Activated B cell treated with CpG ODN at 0.5 μM for 24 hours (primary cell): ENCODE measurements at regions not wholly inside any gene's neighbourhood (a gene's known extent, or its start where the extent isn't known, plus 50 kb on each side); places are given as distances from the start of the nearest gene placed in this dataset.

ENCODE experiments used
- ATAC-seq: fragments of 200-7000 bp; cut with Tn5 transposase; one replicate; pipeline ENCODE4 v1.10.0; 2021; ENCODE audit warnings: low read depth, mild to moderate bottlenecking, moderate library complexity
- CTCF ChIA-PET: fragments of 350-600 bp; sonication (Branson Sonifier 250); formaldehyde crosslinking; loops from one replicate; lab custom pipeline; 2021; ENCODE audit warnings: antibody characterized with exemption; lab: Charles Lee
- POLR2A ChIA-PET: fragments of 350-600 bp; sonication (Branson Sonifier 250); formaldehyde crosslinking; loops from one replicate; lab custom pipeline; 2021; ENCODE audit warnings: antibody characterized with exemption; lab: Charles Lee
- DNase-seq: peaks from one replicate; pipeline ENCODE4 v3.0.0; 2022
- H3K27ac Mint-ChIP-seq: one replicate; pipeline ENCODE4 v1.8.0; 2020; ENCODE audit warnings: mixed read lengths
- H3K27me3 Mint-ChIP-seq: one replicate; pipeline ENCODE4 v1.8.0; 2021; ENCODE audit warnings: mixed read lengths
- H3K36me3 Mint-ChIP-seq: one replicate; pipeline ENCODE4 v1.8.0; 2021; ENCODE audit warnings: low read depth, mixed read lengths
- H3K4me1 Mint-ChIP-seq: one replicate; pipeline ENCODE4 v1.8.0; 2021; ENCODE audit warnings: mixed read lengths
- H3K4me3 Mint-ChIP-seq: one replicate; pipeline ENCODE4 v1.8.0; 2020; ENCODE audit warnings: mild to moderate bottlenecking, mixed read lengths
- H3K9me3 Mint-ChIP-seq: one replicate; pipeline ENCODE4 v1.8.0; 2020; ENCODE audit warnings: mixed read lengths
- CTCF ChIP-seq: fragments of 200-600 bp; IDR thresholded peaks from one replicate; pipeline ENCODE4 v1.8.0; 2022; ENCODE audit warnings: antibody characterized with exemption, mild to moderate bottlenecking
- intact Hi-C: fragments of 100-400 bp; cut with micrococcal nuclease; formaldehyde crosslinking; loops from one replicate; pipeline ENCODE4 v1.15.1; 2024

GRCh38 chr14:61618448-61618847 lies 76.9 kb upstream of the HIF1A start:
- no peak for TF ChIP-seq CTCF
- ChIA-PET POLR2A (no interaction called here), CTCF (no interaction called here)
- intact Hi-C loops = no loop called here
- Mint-ChIP-seq H3K9me3 (no peaks in the 10 kb centered on the region), H3K36me3 (no peaks in the 10 kb centered on the region), H3K27ac (no peak overlapping the region), H3K4me3 (no peak overlapping the region), H3K4me1 (peaks cover 6% of the 10 kb centered on the region), H3K27me3 (no peaks in the 10 kb centered on the region)
- ATAC-seq (no peak), DNase-seq (no peak)

GRCh38 chr14:61619494-61619893 lies 75.8 kb upstream of the HIF1A start:
- Mint-ChIP-seq H3K4me3 (no peak overlapping the region), H3K27me3 (no peaks in the 10 kb centered on the region), H3K27ac (no peak overlapping the region), H3K36me3 (no peaks in the 10 kb centered on the region), H3K9me3 (no peaks in the 10 kb centered on the region), H3K4me1 (peaks cover 6% of the 10 kb centered on the region)
- ChIA-PET CTCF (no interaction called here), POLR2A (no interaction called here)
- no peak for ATAC-seq
- intact Hi-C loops = no loop called here
- DNase-seq = no peak
- no peak for TF ChIP-seq CTCF

DNA sequence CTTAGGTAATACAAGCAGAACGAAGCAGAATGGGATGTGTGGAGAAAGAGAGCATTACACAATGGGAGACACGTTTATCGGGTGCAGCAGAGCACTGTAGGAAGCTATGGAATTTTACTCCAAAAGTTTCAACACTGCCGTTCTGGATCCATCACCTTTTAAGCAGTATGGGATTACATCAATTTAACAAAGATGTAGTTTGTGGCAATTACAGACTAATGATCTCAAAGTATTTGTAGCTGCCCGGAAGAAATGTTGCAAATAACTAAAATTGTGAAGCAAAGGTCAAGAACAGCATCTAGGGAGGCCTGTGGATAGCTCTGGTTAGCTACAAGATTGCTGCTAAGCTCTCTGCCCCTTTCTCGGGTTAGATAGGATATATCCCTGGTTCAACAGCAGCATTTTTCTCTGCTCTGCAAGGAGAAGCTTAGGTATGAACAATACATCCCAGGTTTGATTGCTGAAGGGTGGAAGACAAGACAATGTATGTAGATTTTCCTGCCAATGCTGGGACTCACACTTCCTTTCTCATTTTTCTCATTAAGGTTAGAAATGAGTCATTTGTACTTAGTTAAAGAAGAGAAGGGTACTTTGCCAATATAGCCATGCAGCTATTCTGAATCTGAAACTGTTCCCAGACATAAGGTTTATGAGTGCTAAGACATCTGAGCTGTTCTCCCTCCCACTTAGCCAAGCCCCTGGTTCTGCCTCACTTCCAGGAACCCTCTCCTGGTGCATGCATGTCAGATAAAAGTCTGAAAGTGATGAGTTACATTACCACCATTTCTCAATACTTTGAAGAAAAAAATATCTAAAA lies 75.0 kb upstream of the HIF1A start:
- H3K4me3 Mint-ChIP-seq = no peak overlapping the region
- peaks cover 6% of the 10 kb centered on the region for H3K4me1 Mint-ChIP-seq
- POLR2A ChIA-PET = interaction anchor here (0.5 to 1.0 kb wide), 3 partner anchors 16 to 90 kb away, joined by 3 to 6 read pairs (median 4); partner anchors contain the start of gene HIF1A

GRCh38 chr14:61621444-61621843 lies 73.9 kb upstream of the HIF1A start:
- DNase-seq (no peak), ATAC-seq (no peak)
- ChIA-PET CTCF (no interaction called here), POLR2A (no interaction called here)
- no peak overlapping the region for H3K27ac Mint-ChIP-seq
- H3K27me3 Mint-ChIP-seq = no peaks in the 10 kb centered on the region
- intact Hi-C loops = loop anchor here (5.0 kb wide), 1 partner anchor 34 kb away; no protein-coding TSS in a partner anchor
- no peak for TF ChIP-seq CTCF
- H3K4me3 Mint-ChIP-seq = no peak overlapping the region
- H3K4me1 Mint-ChIP-seq = peaks cover 6% of the 10 kb centered on the region
- H3K36me3 Mint-ChIP-seq = no peaks in the 10 kb centered on the region
- H3K9me3 Mint-ChIP-seq = no peaks in the 10 kb centered on the region

More for the DNA sequence above, 75.0 kb upstream of the HIF1A start:
- no peak for ATAC-seq
- no peak for DNase-seq
- Mint-ChIP-seq H3K27me3 (no peaks in the 10 kb centered on the region), H3K36me3 (no peaks in the 10 kb centered on the region), H3K9me3 (no peaks in the 10 kb centered on the region), H3K27ac (no peak overlapping the region)
- CTCF ChIA-PET = interaction anchor here (1.2 kb wide), 1 partner anchor 11 kb away, joined by 4 read pairs; no protein-coding TSS in a partner anchor
- TF ChIP-seq CTCF = no peak
- intact Hi-C loops = loop anchor here (5.0 kb wide), 1 partner anchor 33 kb away; no protein-coding TSS in a partner anchor

GRCh38 chr14:61622051-61622450 lies 73.3 kb upstream of the HIF1A start:
- CTCF ChIA-PET = no interaction called here
- H3K27me3 Mint-ChIP-seq = no peaks in the 10 kb centered on the region
- POLR2A ChIA-PET = no interaction called here
- H3K4me3 Mint-ChIP-seq = no peak overlapping the region
- intact Hi-C loops = loop anchor here (5.0 kb wide), 1 partner anchor 35 kb away; no protein-coding TSS in a partner anchor
- ATAC-seq = no peak
- H3K36me3 Mint-ChIP-seq = no peaks in the 10 kb centered on the region
- H3K9me3 Mint-ChIP-seq = no peaks in the 10 kb centered on the region
- no peak overlapping the region for H3K27ac Mint-ChIP-seq
- peaks cover 6% of the 10 kb centered on the region for H3K4me1 Mint-ChIP-seq
- DNase-seq = no peak
- TF ChIP-seq CTCF = no peak
